IPS-18a (cell line): ENCODE measurements at regions not wholly inside any gene's neighbourhood (a gene's known extent, or its start where the extent isn't known, plus 50 kb on each side); places are given as distances from the start of the nearest gene placed in this dataset.

Experiments
- H3K27ac ChIP-seq: one replicate; pipeline ENCODE4 v1.5.1; 2013; ENCODE audit warnings: low read length
- H3K27me3 ChIP-seq: one replicate; pipeline ENCODE4 v1.6.1; 2013; ENCODE audit warnings: mild to moderate bottlenecking, low read length; ENCODE audit not compliant: control insufficient read depth, insufficient read depth
- H3K36me3 ChIP-seq: one replicate; pipeline ENCODE4 v1.6.1; 2013; ENCODE audit warnings: low read depth, low read length; ENCODE audit not compliant: control insufficient read depth
- H3K4me1 ChIP-seq: one replicate; pipeline ENCODE4 v1.6.1; 2013; ENCODE audit warnings: low read depth, low read length; ENCODE audit not compliant: control insufficient read depth
- H3K4me3 ChIP-seq: one replicate; pipeline ENCODE4 v1.5.1; 2013; ENCODE audit warnings: low read length
- H3K9ac ChIP-seq: one replicate; pipeline ENCODE4 v1.6.1; 2013; ENCODE audit warnings: mild to moderate bottlenecking, low read length, moderate library complexity
- H3K9me3 ChIP-seq: one replicate; pipeline ENCODE4 v1.6.1; 2013; ENCODE audit warnings: low read depth, low read length; ENCODE audit not compliant: control insufficient read depth

GRCh38 chr2:217687771-217688170 is 315.0 kb downstream of the TNS1 start:
- no peak overlapping the region for H3K27ac ChIP-seq
- H3K36me3 ChIP-seq, result no peaks in the 10 kb centered on the region
- H3K27me3 ChIP-seq, result peaks cover 7% of the 10 kb centered on the region
- H3K4me3 ChIP-seq, result no peak overlapping the region
- H3K9me3 ChIP-seq, result no peaks in the 10 kb centered on the region
- H3K4me1 ChIP-seq, result no peaks in the 10 kb centered on the region
- no peak overlapping the region for H3K9ac ChIP-seq

GRCh38 chr2:217685255-217685605 is 317.6 kb downstream of the TNS1 start:
- Histone ChIP-seq H3K36me3 (no peaks in the 10 kb centered on the region), H3K27ac (no peak overlapping the region), H3K9me3 (no peaks in the 10 kb centered on the region), H3K4me1 (no peaks in the 10 kb centered on the region), H3K9ac (no peak overlapping the region), H3K27me3 (peaks cover 7% of the 10 kb centered on the region), H3K4me3 (no peak overlapping the region)

GRCh38 chr2:217684431-217685254 is 318.2 kb downstream of the TNS1 start:
- H3K27me3 ChIP-seq, result peaks cover 7% of the 10 kb centered on the region
- H3K9me3 ChIP-seq, result no peaks in the 10 kb centered on the region
- no peaks in the 10 kb centered on the region for H3K4me1 ChIP-seq
- H3K27ac ChIP-seq, result no peak overlapping the region
- no peak overlapping the region for H3K4me3 ChIP-seq
- H3K9ac ChIP-seq, result no peak overlapping the region
- H3K36me3 ChIP-seq, result no peaks in the 10 kb centered on the region

DNA sequence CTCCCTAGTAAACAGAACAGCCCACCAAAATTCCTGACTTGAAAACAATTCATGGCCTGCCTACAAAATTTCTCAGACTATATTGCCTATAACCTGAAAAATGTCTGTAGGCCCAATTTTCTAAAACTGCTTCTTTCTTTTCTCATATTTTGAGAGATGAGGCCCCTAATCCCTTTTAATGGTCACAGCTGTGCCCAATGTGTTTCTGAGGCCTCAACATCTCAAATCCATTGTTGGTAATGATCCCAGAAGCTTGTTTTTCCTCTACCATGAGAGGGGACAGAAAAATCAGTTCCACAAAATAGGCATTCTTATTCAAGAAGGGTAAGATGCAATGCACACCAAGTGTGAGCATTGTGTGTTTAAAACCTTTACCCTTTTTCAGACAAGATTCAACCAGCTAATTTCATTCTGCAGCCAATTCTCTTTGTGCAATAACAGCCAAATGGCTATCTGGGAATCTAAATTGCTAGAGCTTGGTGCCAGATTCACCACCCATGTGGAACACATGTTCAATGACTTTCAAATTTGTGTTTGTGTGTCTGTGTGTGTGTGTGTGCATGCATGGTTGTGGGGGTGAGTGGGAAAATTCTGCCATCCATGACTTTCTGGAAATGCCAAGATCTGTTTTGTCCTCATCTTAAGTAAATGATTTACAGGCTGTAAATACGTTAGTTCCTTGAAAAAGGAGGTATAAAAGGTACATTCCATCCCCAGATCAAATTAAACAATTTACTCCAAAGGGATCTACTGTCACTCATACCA is 319.5 kb downstream of the TNS1 start:
- Histone ChIP-seq H3K4me1 (no peaks in the 10 kb centered on the region), H3K36me3 (no peaks in the 10 kb centered on the region), H3K27ac (no peak overlapping the region), H3K27me3 (peaks cover 7% of the 10 kb centered on the region), H3K9me3 (no peaks in the 10 kb centered on the region), H3K9ac (no peak overlapping the region), H3K4me3 (no peak overlapping the region)

DNA sequence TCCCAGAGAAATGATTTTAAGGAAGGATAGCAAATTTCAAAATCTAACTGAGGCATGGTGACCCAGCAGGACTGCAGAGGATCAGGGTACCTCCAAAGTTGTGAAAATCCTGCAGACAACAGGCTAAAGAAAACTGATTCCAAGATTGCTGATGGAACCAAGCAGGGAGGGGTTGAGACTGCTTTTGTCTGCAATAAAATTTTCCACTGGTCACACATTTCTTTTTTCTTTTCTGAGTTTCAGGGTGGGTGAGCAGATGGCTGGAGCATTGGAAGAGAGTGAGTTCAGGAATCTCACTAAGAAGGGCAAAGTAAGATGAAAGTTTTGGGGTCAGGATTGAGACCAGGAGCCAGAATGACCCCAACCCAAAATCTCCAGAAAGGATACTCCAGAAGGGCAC is 321.0 kb downstream of the TNS1 start:
- Histone ChIP-seq H3K36me3 (no peaks in the 10 kb centered on the region), H3K4me3 (no peak overlapping the region)

GRCh38 chr2:217680381-217680780 is 322.4 kb downstream of the TNS1 start:
- Histone ChIP-seq H3K4me1 (no peaks in the 10 kb centered on the region), H3K4me3 (no peak overlapping the region), H3K27me3 (peaks cover 7% of the 10 kb centered on the region), H3K9ac (no peak overlapping the region), H3K9me3 (no peaks in the 10 kb centered on the region), H3K27ac (no peak overlapping the region), H3K36me3 (no peaks in the 10 kb centered on the region)

More for the DNA sequence above, 321.0 kb downstream of the TNS1 start:
- H3K4me1 ChIP-seq, result no peaks in the 10 kb centered on the region
- H3K27ac ChIP-seq, result no peak overlapping the region
- H3K27me3 ChIP-seq, result peaks cover 7% of the 10 kb centered on the region
- H3K9ac ChIP-seq, result no peak overlapping the region
- H3K9me3 ChIP-seq, result no peaks in the 10 kb centered on the region

DNA sequence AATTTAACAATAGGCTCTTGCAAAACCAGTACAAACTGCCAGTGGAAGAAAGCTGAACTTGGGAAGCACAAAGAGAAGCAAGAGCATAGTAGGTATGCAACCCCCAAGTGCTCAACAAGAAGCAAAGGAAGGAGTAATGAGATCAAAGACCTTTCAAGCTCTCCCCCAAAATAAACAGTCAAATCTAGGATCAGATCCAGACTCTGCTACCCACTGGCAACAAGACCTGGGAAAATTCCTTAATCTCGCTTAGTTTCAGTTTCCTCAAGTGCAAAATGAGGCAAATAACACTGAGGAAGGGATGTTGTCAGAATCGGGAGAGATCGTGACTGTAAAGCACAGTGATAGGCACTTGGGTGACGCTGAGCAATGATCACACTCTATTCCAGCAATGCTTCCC is 329.2 kb downstream of the TNS1 start:
- Histone ChIP-seq H3K9me3 (no peaks in the 10 kb centered on the region), H3K27ac (no peak overlapping the region), H3K27me3 (no peaks in the 10 kb centered on the region), H3K36me3 (no peaks in the 10 kb centered on the region), H3K9ac (no peak overlapping the region), H3K4me1 (no peaks in the 10 kb centered on the region), H3K4me3 (no peak overlapping the region)

DNA sequence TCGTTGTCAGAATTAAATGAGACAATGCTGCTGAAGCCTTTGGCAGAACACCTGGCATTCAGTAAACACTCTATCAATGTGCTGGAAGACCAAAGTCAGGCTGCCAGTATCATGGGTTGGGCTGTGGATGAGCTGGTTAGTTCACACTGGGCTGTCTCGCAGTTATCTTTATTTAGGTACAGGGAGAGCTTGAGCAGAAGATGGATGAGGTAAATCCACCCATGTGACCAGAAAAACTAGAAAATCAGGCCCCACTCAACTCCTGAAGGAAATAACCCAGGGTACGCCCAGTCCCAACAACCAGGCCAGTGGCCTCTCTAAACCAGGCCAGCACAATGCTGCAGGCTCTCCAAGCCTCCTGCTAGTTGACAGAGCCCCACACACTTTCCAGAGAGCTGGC is 330.3 kb downstream of the TNS1 start:
- no peak overlapping the region for H3K9ac ChIP-seq
- H3K27me3 ChIP-seq, result no peaks in the 10 kb centered on the region
- no peak overlapping the region for H3K4me3 ChIP-seq
- no peak overlapping the region for H3K27ac ChIP-seq
- H3K36me3 ChIP-seq, result no peaks in the 10 kb centered on the region
- H3K9me3 ChIP-seq, result no peaks in the 10 kb centered on the region
- no peaks in the 10 kb centered on the region for H3K4me1 ChIP-seq

- H3K9ac ChIP-seq, result no peak overlapping the region
- no peak overlapping the region for H3K27ac ChIP-seq
- no peaks in the 10 kb centered on the region for H3K4me1 ChIP-seq
- no peak overlapping the region for H3K4me3 ChIP-seq
- no peaks in the 10 kb centered on the region for H3K36me3 ChIP-seq
- no peaks in the 10 kb centered on the region for H3K9me3 ChIP-seq
- no peaks in the 10 kb centered on the region for H3K27me3 ChIP-seq
Observed at GRCh38 chr2:217671871-217672270, 330.9 kb downstream of the TNS1 start.

- no peak overlapping the region for H3K9ac ChIP-seq
- H3K4me1 ChIP-seq, result no peaks in the 10 kb centered on the region
- no peaks in the 10 kb centered on the region for H3K27me3 ChIP-seq
- no peak overlapping the region for H3K4me3 ChIP-seq
- H3K36me3 ChIP-seq, result no peaks in the 10 kb centered on the region
- no peak overlapping the region for H3K27ac ChIP-seq
- no peaks in the 10 kb centered on the region for H3K9me3 ChIP-seq
Observed at GRCh38 chr2:217671075-217671474, 331.7 kb downstream of the TNS1 start.

GRCh38 chr2:217669831-217670230 is 333.0 kb downstream of the TNS1 start:
- no peaks in the 10 kb centered on the region for H3K27me3 ChIP-seq
- H3K36me3 ChIP-seq, result no peaks in the 10 kb centered on the region
- no peaks in the 10 kb centered on the region for H3K4me1 ChIP-seq
- no peak overlapping the region for H3K4me3 ChIP-seq
- H3K9me3 ChIP-seq, result no peaks in the 10 kb centered on the region
- H3K9ac ChIP-seq, result no peak overlapping the region
- H3K27ac ChIP-seq, result no peak overlapping the region

- H3K4me3 ChIP-seq, result no peak overlapping the region
- no peaks in the 10 kb centered on the region for H3K36me3 ChIP-seq
- no peak overlapping the region for H3K9ac ChIP-seq
- H3K27me3 ChIP-seq, result no peaks in the 10 kb centered on the region
- H3K9me3 ChIP-seq, result no peaks in the 10 kb centered on the region
- H3K27ac ChIP-seq, result no peak overlapping the region
- H3K4me1 ChIP-seq, result no peaks in the 10 kb centered on the region
Observed at GRCh38 chr2:217667512-217667911, 335.3 kb downstream of the TNS1 start.
